Endothelial cell of umbilical vein (primary cell): ENCODE measurements at regions not wholly inside any gene's neighbourhood (a gene's known extent, or its start where the extent isn't known, plus 50 kb on each side); places are given as distances from the start of the nearest gene placed in this dataset.

ENCODE experiments used
- BruUV-seq: library from RNA; stranded (reverse); fragments of 400-500 nt; replicated peaks from 2 replicates; lab custom pipeline; 2021; lab: Mats Ljungman, UMichigan
- CTCF ChIA-PET: fragments of 300-600, 350-600 bp; sonication (Branson Sonifier 250); formaldehyde crosslinking; loops from one replicate; lab custom pipeline; 2021; ENCODE audit warnings: antibody characterized with exemption, inconsistent platforms; lab: Charles Lee
- POLR2A ChIA-PET: fragments of 300-600, 350-600 bp; sonication (Branson Sonifier 250); formaldehyde crosslinking; loops from one replicate; lab custom pipeline; 2021; ENCODE audit warnings: antibody characterized with exemption, inconsistent platforms; lab: Charles Lee
- DNase-seq: peaks from one replicate; pipeline ENCODE4 v3.0.0-alpha.2; 2011; ENCODE audit warnings: low read depth, low spot score
- FAIRE-seq: peaks from 2 replicates; lab custom pipeline; 2011; peaks lifted over from hg19 to GRCh38; lab: Jason Lieb, UNC
- H2AFZ ChIP-seq: 2 replicates; pipeline ENCODE4 v1.6.0; 2012; ENCODE audit warnings: low read depth, low read length, control low read depth, inconsistent platforms
- H3K27ac ChIP-seq: 2 replicates; pipeline ENCODE4 v1.5.1; 2011; ENCODE audit warnings: low read depth, mild to moderate bottlenecking, control low read depth, low read length, moderate library complexity; ENCODE audit not compliant: insufficient read depth
- H3K27me3 ChIP-seq, 2 experiments: 2 replicates each; pipeline versions ENCODE4 v1.6.0 to v1.6.1; 2011; ENCODE audit warnings: low read length in 2 of 2, mixed read lengths in 1 of 2; ENCODE audit not compliant: control insufficient read depth in 2 of 2, insufficient read depth in 2 of 2
- H3K36me3 ChIP-seq, 2 experiments: 2 replicates in 1 of 2; 3 replicates in 1 of 2; pipeline ENCODE4 v1.5.1; 2011; ENCODE audit warnings: low read length in 2 of 2, mild to moderate bottlenecking in 1 of 2, moderate library complexity in 1 of 2; ENCODE audit not compliant: control insufficient read depth in 2 of 2, insufficient read depth in 2 of 2; ENCODE audit errors: extremely low read depth in 1 of 2
- H3K4me1 ChIP-seq: 3 replicates; pipeline ENCODE4 v1.5.1; 2011; ENCODE audit warnings: mild to moderate bottlenecking, low read length; ENCODE audit not compliant: control insufficient read depth, insufficient read depth; ENCODE audit errors: extremely low read depth
- H3K4me2 ChIP-seq: 2 replicates; pipeline ENCODE4 v1.6.1; 2011; ENCODE audit warnings: low read length, control low read depth, mixed read lengths; ENCODE audit not compliant: insufficient read depth
- H3K4me3 ChIP-seq, 3 experiments: fragments of 200-600 bp in 1 of 3; sonication (generic), shearing (Covaris generic) in 1 of 3; replicated peaks in 1 of 3; 2 replicates each; pipeline ENCODE4 v1.5.1; 2011 to 2016; ENCODE audit warnings: control low read depth in 3 of 3, low read length in 3 of 3, mild to moderate bottlenecking in 2 of 3, inconsistent platforms in 1 of 3, low read depth in 1 of 3, moderate library complexity in 1 of 3; ENCODE audit not compliant: insufficient read depth in 1 of 3
- H3K79me2 ChIP-seq: 2 replicates; pipeline ENCODE4 v1.6.0; 2012; ENCODE audit warnings: low read length, inconsistent platforms; ENCODE audit not compliant: control insufficient read depth, insufficient read depth
- H3K9ac ChIP-seq: replicated peaks from 2 replicates; pipeline ENCODE3; 2011; ENCODE audit warnings: low read length, control low read depth; ENCODE audit not compliant: insufficient read depth; ENCODE audit errors: extremely low read depth
- H3K9me1 ChIP-seq: replicated peaks from 3 replicates; pipeline ENCODE4 v1.6.0; 2011; ENCODE audit warnings: mild to moderate bottlenecking, low read length; ENCODE audit not compliant: control insufficient read depth, insufficient read depth; ENCODE audit errors: extremely low read depth
- H3K9me3 ChIP-seq: replicated peaks from 2 replicates; pipeline ENCODE4 v1.5.1; 2012; ENCODE audit warnings: low read length, inconsistent platforms; ENCODE audit not compliant: control insufficient read depth, insufficient read depth
- H4K20me1 ChIP-seq: replicated peaks from 2 replicates; pipeline ENCODE3; 2011; ENCODE audit warnings: mild to moderate bottlenecking, low read length; ENCODE audit not compliant: control insufficient read depth, insufficient read depth; ENCODE audit errors: extremely low read depth
- CTCF ChIP-seq, 2 donors: IDR thresholded peaks; 1 replicate in 1 of 2; 2 replicates in 1 of 2; pipeline ENCODE4 v1.5.1; 2011; ENCODE audit warnings: low read length in 2 of 2, mild to moderate bottlenecking in 2 of 2, moderate library complexity in 2 of 2, control low read depth in 1 of 2, inconsistent platforms in 1 of 2, low read depth in 1 of 2; ENCODE audit not compliant: insufficient read depth in 1 of 2; ENCODE audit errors: extremely low read depth in 1 of 2
- EZH2 ChIP-seq: IDR thresholded peaks from 2 replicates; pipeline ENCODE4 v1.6.1; 2012; ENCODE audit warnings: borderline replicate concordance, low read depth, mild to moderate bottlenecking, moderate library complexity, low read length, inconsistent platforms; ENCODE audit not compliant: severe bottlenecking
- FOS ChIP-seq: IDR thresholded peaks from 2 replicates; pipeline ENCODE4 v1.6.1; 2011; ENCODE audit warnings: mild to moderate bottlenecking, low read length, moderate library complexity, borderline replicate concordance; ENCODE audit not compliant: insufficient read depth
- GATA2 ChIP-seq: IDR thresholded peaks from 2 replicates; pipeline ENCODE4 v1.7.0; 2011; ENCODE audit warnings: low read depth, mild to moderate bottlenecking, moderate library complexity, mixed read lengths, low read length; ENCODE audit not compliant: insufficient read length, insufficient read depth
- JUN ChIP-seq: IDR thresholded peaks from 2 replicates; pipeline ENCODE4 v1.6.1; 2011; ENCODE audit warnings: borderline replicate concordance, low read depth; ENCODE audit not compliant: insufficient read length, insufficient read depth
- MYC ChIP-seq: IDR thresholded peaks from one replicate; pipeline ENCODE4 v1.6.1; 2011; ENCODE audit warnings: mild to moderate bottlenecking, low read depth, low read length
- POLR2A ChIP-seq: IDR thresholded peaks from 2 replicates; pipeline ENCODE4 v1.6.1; 2012; ENCODE audit warnings: low read depth, mild to moderate bottlenecking, control low read depth, low read length
- POLR2AphosphoS5 ChIP-seq: IDR thresholded peaks from 2 replicates; pipeline ENCODE4 v1.6.1; 2012; ENCODE audit warnings: low read depth, mild to moderate bottlenecking, control low read depth, low read length, moderate library complexity; ENCODE audit not compliant: insufficient read depth
- dilution Hi-C: fragments of 300-500 bp; cut with MboI; formaldehyde crosslinking; loops from one replicate; pipeline ENCODE4 v1.15.0; 2019; ENCODE audit warnings: low sequenced_read_pairs; ENCODE audit not compliant: extremely low pct_ligation_motif_present
- intact Hi-C: fragments of 100-400 bp; cut with micrococcal nuclease; formaldehyde crosslinking; loops from one replicate; pipeline ENCODE4 v1.10.0; 2022
- TF ChIP-seq, protein P1 (sequence below): IDR thresholded peaks from 2 replicates; pipeline ENCODE4 v1.6.1; 2011; ENCODE audit not compliant: insufficient read depth, insufficient read length

DNA sequence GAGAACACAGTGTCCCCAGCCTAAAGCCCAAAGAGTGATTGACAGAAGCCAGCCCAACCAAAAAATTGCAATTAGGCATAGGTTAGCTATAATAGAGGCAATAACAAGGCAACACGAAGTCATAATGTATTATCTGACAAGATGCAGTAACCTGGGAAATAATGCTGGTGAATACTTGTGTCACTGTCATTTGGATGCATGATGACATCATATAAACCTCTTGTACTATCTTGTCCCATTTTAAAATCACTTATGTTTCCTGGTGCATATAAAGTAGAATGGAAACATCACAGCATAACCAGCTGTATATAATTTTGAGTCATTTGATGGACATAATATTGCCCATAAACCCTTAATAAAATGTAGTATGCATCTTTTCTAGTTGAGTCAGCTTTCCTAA, 1138.3 kb upstream of the LRRTM3 start:
- CTCF ChIA-PET: no interaction called here

More for the DNA sequence above, 1138.3 kb upstream of the LRRTM3 start:
- H2AFZ ChIP-seq: no peak overlapping the region
- no peak for DNase-seq
- BruUV-seq: no TSS peak
- H3K4me2 ChIP-seq: no peak overlapping the region
- no peaks in the 10 kb centered on the region for H3K4me1 ChIP-seq
- H3K4me3 ChIP-seq: no peak overlapping the region
- dilution Hi-C loops (no loop called here), intact Hi-C loops (no loop called here)
- no peak overlapping the region for H3K27ac ChIP-seq
- H3K27me3 ChIP-seq: no peaks in the 10 kb centered on the region
- TF ChIP-seq JUN (no peak), EZH2 (no peak), POLR2AphosphoS5 (no peak), POLR2A (no peak), MYC (no peak), CTCF (IDR thresholded peaks at IDR 0.05; ENCODE audit: extremely low read depth in 1 of 2, insufficient read depth in 1 of 2, low read depth in 1 of 2, low read length in 2 of 2) (no peak), GATA2 (no peak), FOS (no peak)
- TF ChIP-seq, protein P1, sequence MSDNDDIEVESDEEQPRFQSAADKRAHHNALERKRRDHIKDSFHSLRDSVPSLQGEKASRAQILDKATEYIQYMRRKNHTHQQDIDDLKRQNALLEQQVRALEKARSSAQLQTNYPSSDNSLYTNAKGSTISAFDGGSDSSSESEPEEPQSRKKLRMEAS: no peak
- no peaks in the 10 kb centered on the region for H4K20me1 ChIP-seq
- POLR2A ChIA-PET: no interaction called here
- FAIRE-seq: no peak
- no peaks in the 10 kb centered on the region for H3K9me3 ChIP-seq
- H3K9me1 ChIP-seq: no peaks in the 10 kb centered on the region
- no peaks in the 10 kb centered on the region for H3K79me2 ChIP-seq
- H3K36me3 ChIP-seq: no peaks in the 10 kb centered on the region
- no peak overlapping the region for H3K9ac ChIP-seq
